HCT116 (cell line): ENCODE measurements at regions not wholly inside any gene's neighbourhood (a gene's known extent, or its start where the extent isn't known, plus 50 kb on each side); places are given as distances from the start of the nearest gene placed in this dataset.
"Not testable (repeated sequence)": the region's sequence is repeated elsewhere in the genome, so short reads cannot be mapped to it uniquely, and the experiment has no call there.

ENCODE experiments used
- ATAC-seq: fragments of 200-7000 bp; cut with Tn5 transposase; 2 replicates; pipeline ENCODE4 v1.9.1; 2020; ENCODE audit warnings: mild to moderate bottlenecking, moderate library complexity
- BruUV-seq: library from RNA; stranded (reverse); fragments of 400-500 nt; replicated peaks from 2 replicates; lab custom pipeline; 2021; lab: Mats Ljungman, UMichigan
- CTCF ChIA-PET: fragments of 300-600 bp; sonication (Branson Sonifier 250); formaldehyde crosslinking; loops from one replicate; lab custom pipeline; 2021; ENCODE audit warnings: antibody characterized with exemption; lab: Charles Lee
- POLR2A ChIA-PET: fragments of 300-600, 350-600 bp; sonication (Branson Sonifier 250); formaldehyde crosslinking; loops from one replicate; lab custom pipeline; 2021; ENCODE audit warnings: antibody characterized with exemption; lab: Charles Lee
- RAD21 ChIA-PET, 2 experiments: fragments of 300-600 bp; sonication (Branson Sonifier 250); formaldehyde crosslinking; loops; one replicate each; lab custom pipeline; 2023; ENCODE audit warnings: low total read pairs in 2 of 2; ENCODE audit not compliant: uncharacterized antibody in 2 of 2, unreplicated experiment in 2 of 2, low non-redundant PET in 1 of 2; lab: Charles Lee
- DNase-seq: peaks from one replicate; pipeline ENCODE4 v3.0.0-alpha.2; 2010; ENCODE audit warnings: low read depth, low spot score
- H2AFZ ChIP-seq: fragments of 200-600 bp; shearing (Covaris generic), sonication (generic); 2 replicates; pipeline ENCODE4 v1.6.1; 2017; ENCODE audit warnings: low read depth, mixed run types, mixed read lengths, antibody characterized with exemption, low read length; ENCODE audit not compliant: poor library complexity, severe bottlenecking
- H3K27ac ChIP-seq: 2 replicates; pipeline ENCODE4 v1.5.1; 2012; ENCODE audit warnings: low read depth, low read length
- H3K27me3 ChIP-seq: fragments of 200-600 bp; sonication (generic); 2 replicates; pipeline ENCODE4 v1.6.1; 2016; ENCODE audit warnings: mixed run types, low read length, mixed read lengths; ENCODE audit not compliant: insufficient read depth
- H3K36me3 ChIP-seq, 2 experiments: fragments of 200-500 bp in 1 of 2; fragments of 200-600 bp in 1 of 2; sonication (Bioruptor generic) in 1 of 2; sonication (generic) in 1 of 2; 2 replicates each; pipeline versions ENCODE4 v1.5.1 to v1.6.1; 2014 to 2016; ENCODE audit warnings: low read length in 2 of 2, inconsistent platforms in 1 of 2, mixed read lengths in 1 of 2, mixed run types in 1 of 2; ENCODE audit not compliant: insufficient read depth in 2 of 2, control insufficient read depth in 1 of 2
- H3K4me1 ChIP-seq, 2 experiments: fragments of 200-600 bp in 1 of 2; sonication (generic) in 1 of 2; 2 replicates each; pipeline versions ENCODE4 v1.5.1 to v1.6.1; 2012 to 2017; ENCODE audit warnings: low read length in 2 of 2, inconsistent platforms in 1 of 2, mild to moderate bottlenecking in 1 of 2, mixed read lengths in 1 of 2, mixed run types in 1 of 2, moderate library complexity in 1 of 2; ENCODE audit not compliant: insufficient read depth in 2 of 2, control insufficient read depth in 1 of 2
- H3K4me2 ChIP-seq: fragments of 200-600 bp; sonication (generic); 2 replicates; pipeline ENCODE4 v1.6.1; 2017; ENCODE audit warnings: mixed run types, low read length, mixed read lengths
- H3K4me3 ChIP-seq, 2 experiments: fragments of 200-600 bp in 1 of 2; sonication (generic) in 1 of 2; replicated peaks in 1 of 2; 2 replicates each; pipeline ENCODE4 v1.5.1; 2011 to 2016; ENCODE audit warnings: low read length in 2 of 2, control low read depth in 1 of 2, low read depth in 1 of 2, mild to moderate bottlenecking in 1 of 2, mixed read lengths in 1 of 2, mixed run types in 1 of 2
- H3K79me2 ChIP-seq: fragments of 200-600 bp; sonication (generic); 2 replicates; pipeline ENCODE4 v1.6.1; 2017; ENCODE audit warnings: mild to moderate bottlenecking, mixed run types, low read length, moderate library complexity, mixed read lengths; ENCODE audit not compliant: insufficient read depth
- H3K9ac ChIP-seq: fragments of 200-600 bp; sonication (generic); 2 replicates; pipeline ENCODE4 v1.6.1; 2016; ENCODE audit warnings: low read length, mixed read lengths
- H3K9me2 ChIP-seq: fragments of 200-600 bp; sonication (generic), shearing (Covaris generic); 2 replicates; pipeline ENCODE4 v1.6.1; 2017; ENCODE audit warnings: mixed run types, mild to moderate bottlenecking, moderate library complexity; ENCODE audit not compliant: insufficient read depth
- H3K9me3 ChIP-seq, 2 experiments: fragments of 200-500 bp in 1 of 2; fragments of 200-600 bp in 1 of 2; sonication (Bioruptor generic) in 1 of 2; sonication (generic) in 1 of 2; 2 replicates each; pipeline ENCODE4 v1.6.1; 2014 to 2017; ENCODE audit warnings: low read length in 2 of 2, mixed read lengths in 2 of 2, inconsistent platforms in 1 of 2, low read depth in 1 of 2, mild to moderate bottlenecking in 1 of 2, mixed run types in 1 of 2, moderate library complexity in 1 of 2; ENCODE audit not compliant: control insufficient read depth in 1 of 2, insufficient read depth in 1 of 2
- H4K20me1 ChIP-seq: fragments of 200-600 bp; sonication (generic), shearing (Covaris generic); 2 replicates; pipeline ENCODE4 v1.6.1; 2017; ENCODE audit warnings: mixed run types, mild to moderate bottlenecking, moderate library complexity; ENCODE audit not compliant: insufficient read depth
- CTCF ChIP-seq, 3 experiments: fragments of 200-600 bp in 1 of 3; sonication (generic) in 1 of 3; IDR thresholded peaks in 2 of 3; conservative IDR thresholded peaks in 1 of 3; 2 replicates each; pipeline ENCODE4 v1.5.1; 2012 to 2017; ENCODE audit warnings: low read depth in 2 of 3, low read length in 2 of 3, antibody characterized with exemption in 1 of 3, borderline replicate concordance in 1 of 3, control low read depth in 1 of 3, mild to moderate bottlenecking in 1 of 3, mixed read lengths in 1 of 3, mixed run types in 1 of 3, moderate library complexity in 1 of 3; ENCODE audit not compliant: insufficient read depth in 1 of 3
- EGR1 ChIP-seq: IDR thresholded peaks from 2 replicates; pipeline ENCODE4 v1.6.1; 2012; ENCODE audit warnings: low read depth
- FOSL1 ChIP-seq: IDR thresholded peaks from 2 replicates; pipeline ENCODE4 v1.6.1; 2012; ENCODE audit warnings: low read depth
- SP1 ChIP-seq: IDR thresholded peaks from 2 replicates; pipeline ENCODE4 v1.6.1; 2012; ENCODE audit warnings: low read depth
- ZBTB33 ChIP-seq: IDR thresholded peaks from 2 replicates; pipeline ENCODE4 v1.6.1; 2011; ENCODE audit warnings: mild to moderate bottlenecking, low read length, moderate library complexity; ENCODE audit not compliant: insufficient replicate concordance; ENCODE audit errors: extremely low read depth
- ZNF274 ChIP-seq: fragments of 200-500 bp; sonication (Bioruptor generic); IDR thresholded peaks from 2 replicates; pipeline ENCODE4 v1.6.1; 2014; ENCODE audit warnings: mild to moderate bottlenecking, low read depth, low read length, inconsistent platforms
- intact Hi-C: fragments of 100-400 bp; cut with micrococcal nuclease; formaldehyde crosslinking; loops from 2 replicates; pipeline ENCODE4 v1.10.0; 2022

GRCh38 chr11:79501707-79502106 lies 60.9 kb upstream of the TENM4 start:
- TF ChIP-seq FOSL1 (no peak), SP1 (no peak), ZBTB33 (no peak), ZNF274 (no peak), EGR1 (no peak), CTCF (IDR thresholded peaks at IDR 0.05 in 2 of 3, conservative IDR thresholded peaks at IDR 0.05 in 1 of 3; ENCODE audit: borderline replicate concordance in 1 of 3, insufficient read depth in 1 of 3, low read depth in 2 of 3, low read length in 2 of 3) (no peak)
- H3K79me2 ChIP-seq: no peaks in the 10 kb centered on the region
- no peak overlapping the region for H3K9ac ChIP-seq
- H3K27ac ChIP-seq: no peak overlapping the region
- no peaks in the 10 kb centered on the region for H3K9me3 ChIP-seq
- ATAC-seq (no peak), DNase-seq (no peak)
- no peak overlapping the region for H2AFZ ChIP-seq
- ChIA-PET POLR2A (no interaction called here), RAD21 (no interaction called here), CTCF (no interaction called here)
- intact Hi-C loops: no loop called here
- H3K4me1 ChIP-seq: no peaks in the 10 kb centered on the region
- no peaks in the 10 kb centered on the region for H3K27me3 ChIP-seq
- H3K4me3 ChIP-seq: no peak overlapping the region
- H3K9me2 ChIP-seq: no peaks in the 10 kb centered on the region
- BruUV-seq: no TSS peak
- no peaks in the 10 kb centered on the region for H4K20me1 ChIP-seq
- no peaks in the 10 kb centered on the region for H3K36me3 ChIP-seq
- H3K4me2 ChIP-seq: no peak overlapping the region

- RAD21 ChIA-PET, H3K36me3 ChIP-seq, H4K20me1 ChIP-seq, intact Hi-C loops, H3K27ac ChIP-seq, H3K4me3 ChIP-seq, H3K4me1 ChIP-seq, H3K4me2 ChIP-seq, H2AFZ ChIP-seq, H3K9me2 ChIP-seq, DNase-seq, H3K9me3 ChIP-seq, H3K9ac ChIP-seq, ATAC-seq, CTCF ChIA-PET, BruUV-seq, H3K79me2 ChIP-seq, POLR2A ChIA-PET, H3K27me3 ChIP-seq: not testable (repeated sequence)
Observed at GRCh38 chr11:79499929-79500328, 59.1 kb upstream of the TENM4 start.
